ENCODE measurements at regions not wholly inside any gene's neighbourhood (a gene's known extent, or its start where the extent isn't known, plus 50 kb on each side); places are given as distances from the start of the nearest gene placed in this dataset.

- POLR2A ChIA-PET = no interaction called here
- Mint-ChIP-seq H3K4me3 (no peak overlapping the region), H3K4me1 (no peaks in the 10 kb centered on the region), H3K9me3 (peaks cover 79% of the 10 kb centered on the region), H3K36me3 (peaks cover 65% of the 10 kb centered on the region), H3K27ac (no peak overlapping the region), H3K27me3 (ENCODE audit: low read depth) (no peaks in the 10 kb centered on the region)
- ATAC-seq = no peak
- DNase-seq (ENCODE audit: low spot score) = no peak
- CTCF ChIA-PET = no interaction called here
- TF ChIP-seq USF1 (CRISPR knock-in tag; IDR thresholded peaks at IDR 0.05) (no peak), E2F4 (CRISPR knock-in tag; IDR thresholded peaks at IDR 0.05; ENCODE audit: borderline replicate concordance, low read depth) (no peak), ATF1 (CRISPR knock-in tag; IDR thresholded peaks at IDR 0.05) (no peak), SMAD3 (CRISPR knock-in tag; IDR thresholded peaks at IDR 0.05; ENCODE audit: borderline replicate concordance) (no peak), PRRX2 (CRISPR knock-in tag; IDR thresholded peaks at IDR 0.05) (no peak), ZNF232 (CRISPR knock-in tag; IDR thresholded peaks at IDR 0.05) (no peak)
- TF ChIP-seq, protein P1, sequence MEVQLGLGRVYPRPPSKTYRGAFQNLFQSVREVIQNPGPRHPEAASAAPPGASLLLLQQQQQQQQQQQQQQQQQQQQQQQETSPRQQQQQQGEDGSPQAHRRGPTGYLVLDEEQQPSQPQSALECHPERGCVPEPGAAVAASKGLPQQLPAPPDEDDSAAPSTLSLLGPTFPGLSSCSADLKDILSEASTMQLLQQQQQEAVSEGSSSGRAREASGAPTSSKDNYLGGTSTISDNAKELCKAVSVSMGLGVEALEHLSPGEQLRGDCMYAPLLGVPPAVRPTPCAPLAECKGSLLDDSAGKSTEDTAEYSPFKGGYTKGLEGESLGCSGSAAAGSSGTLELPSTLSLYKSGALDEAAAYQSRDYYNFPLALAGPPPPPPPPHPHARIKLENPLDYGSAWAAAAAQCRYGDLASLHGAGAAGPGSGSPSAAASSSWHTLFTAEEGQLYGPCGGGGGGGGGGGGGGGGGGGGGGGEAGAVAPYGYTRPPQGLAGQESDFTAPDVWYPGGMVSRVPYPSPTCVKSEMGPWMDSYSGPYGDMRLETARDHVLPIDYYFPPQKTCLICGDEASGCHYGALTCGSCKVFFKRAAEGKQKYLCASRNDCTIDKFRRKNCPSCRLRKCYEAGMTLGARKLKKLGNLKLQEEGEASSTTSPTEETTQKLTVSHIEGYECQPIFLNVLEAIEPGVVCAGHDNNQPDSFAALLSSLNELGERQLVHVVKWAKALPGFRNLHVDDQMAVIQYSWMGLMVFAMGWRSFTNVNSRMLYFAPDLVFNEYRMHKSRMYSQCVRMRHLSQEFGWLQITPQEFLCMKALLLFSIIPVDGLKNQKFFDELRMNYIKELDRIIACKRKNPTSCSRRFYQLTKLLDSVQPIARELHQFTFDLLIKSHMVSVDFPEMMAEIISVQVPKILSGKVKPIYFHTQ (CRISPR knock-in tag; IDR thresholded peaks at IDR 0.05) = no peak
- TF ChIP-seq, protein P2, sequence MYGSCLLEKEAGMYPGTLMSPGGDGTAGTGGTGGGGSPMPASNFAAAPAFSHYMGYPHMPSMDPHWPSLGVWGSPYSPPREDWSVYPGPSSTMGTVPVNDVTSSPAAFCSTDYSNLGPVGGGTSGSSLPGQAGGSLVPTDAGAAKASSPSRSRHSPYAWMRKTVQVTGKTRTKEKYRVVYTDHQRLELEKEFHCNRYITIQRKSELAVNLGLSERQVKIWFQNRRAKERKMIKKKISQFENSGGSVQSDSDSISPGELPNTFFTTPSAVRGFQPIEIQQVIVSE (CRISPR knock-in tag; IDR thresholded peaks at IDR 0.05; ENCODE audit: borderline replicate concordance) = no peak
Measured at GRCh38 chr12:127785540-127785939, 481.4 kb upstream of the TMEM132C start.

DNA sequence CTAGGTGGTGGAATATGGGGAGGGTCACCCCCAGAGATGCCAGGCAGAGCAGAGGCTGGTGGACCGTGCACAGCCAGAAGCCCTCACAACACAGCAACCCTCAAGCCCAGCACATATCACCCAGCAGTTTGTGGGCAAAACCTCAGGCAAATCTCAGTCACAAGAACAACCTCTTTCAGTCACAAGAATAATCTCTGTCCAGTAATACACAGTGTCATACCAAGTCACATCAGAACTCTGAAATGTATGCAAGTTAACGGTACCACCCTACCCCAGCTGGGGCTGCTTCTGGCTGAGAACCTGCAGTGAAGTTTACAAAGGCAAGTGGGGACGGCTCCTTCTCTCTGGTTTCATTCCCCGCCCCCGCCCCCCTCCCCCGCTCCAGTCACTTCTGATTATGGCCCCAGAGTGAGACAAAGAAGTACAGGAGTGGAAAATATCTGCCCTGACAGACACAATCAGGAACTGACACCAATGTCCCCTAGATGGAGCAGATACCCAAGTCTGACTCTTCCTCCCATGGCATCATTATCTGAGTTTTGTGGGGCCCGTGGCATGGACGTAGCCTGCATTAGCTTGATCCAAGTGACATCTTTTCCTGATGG is 480.9 kb upstream of the TMEM132C start:
- ATAC-seq = no peak
- Mint-ChIP-seq H3K36me3 (peaks cover 69% of the 10 kb centered on the region), H3K4me3 (no peak overlapping the region), H3K4me1 (no peaks in the 10 kb centered on the region), H3K27ac (no peak overlapping the region), H3K9me3 (peaks cover 81% of the 10 kb centered on the region), H3K27me3 (ENCODE audit: low read depth) (no peaks in the 10 kb centered on the region)
- CTCF ChIA-PET = no interaction called here
- POLR2A ChIA-PET = no interaction called here
- DNase-seq (ENCODE audit: low spot score) = no peak
- TF ChIP-seq SMAD4 (CRISPR knock-in tag; IDR thresholded peaks at IDR 0.05) (no peak), TP53 (CRISPR knock-in tag; IDR thresholded peaks at IDR 0.05) (no peak), ZNF232 (CRISPR knock-in tag; IDR thresholded peaks at IDR 0.05) (no peak), TEAD1 (CRISPR knock-in tag; IDR thresholded peaks at IDR 0.05) (no peak), ARID4B (CRISPR knock-in tag; IDR thresholded peaks at IDR 0.05; ENCODE audit: borderline replicate concordance) (no peak), ATF1 (CRISPR knock-in tag; IDR thresholded peaks at IDR 0.05) (no peak), ELF4 (CRISPR knock-in tag; IDR thresholded peaks at IDR 0.05; ENCODE audit: low read depth) (no peak), TCF7 (CRISPR knock-in tag; IDR thresholded peaks at IDR 0.05; ENCODE audit: low read depth) (no peak), KAT7 (CRISPR knock-in tag; IDR thresholded peaks at IDR 0.05; ENCODE audit: borderline replicate concordance) (no peak), EMX1 (CRISPR knock-in tag; IDR thresholded peaks at IDR 0.05) (no peak), FOXK1 (CRISPR knock-in tag; IDR thresholded peaks at IDR 0.05) (no peak)
- TF ChIP-seq, protein P3, sequence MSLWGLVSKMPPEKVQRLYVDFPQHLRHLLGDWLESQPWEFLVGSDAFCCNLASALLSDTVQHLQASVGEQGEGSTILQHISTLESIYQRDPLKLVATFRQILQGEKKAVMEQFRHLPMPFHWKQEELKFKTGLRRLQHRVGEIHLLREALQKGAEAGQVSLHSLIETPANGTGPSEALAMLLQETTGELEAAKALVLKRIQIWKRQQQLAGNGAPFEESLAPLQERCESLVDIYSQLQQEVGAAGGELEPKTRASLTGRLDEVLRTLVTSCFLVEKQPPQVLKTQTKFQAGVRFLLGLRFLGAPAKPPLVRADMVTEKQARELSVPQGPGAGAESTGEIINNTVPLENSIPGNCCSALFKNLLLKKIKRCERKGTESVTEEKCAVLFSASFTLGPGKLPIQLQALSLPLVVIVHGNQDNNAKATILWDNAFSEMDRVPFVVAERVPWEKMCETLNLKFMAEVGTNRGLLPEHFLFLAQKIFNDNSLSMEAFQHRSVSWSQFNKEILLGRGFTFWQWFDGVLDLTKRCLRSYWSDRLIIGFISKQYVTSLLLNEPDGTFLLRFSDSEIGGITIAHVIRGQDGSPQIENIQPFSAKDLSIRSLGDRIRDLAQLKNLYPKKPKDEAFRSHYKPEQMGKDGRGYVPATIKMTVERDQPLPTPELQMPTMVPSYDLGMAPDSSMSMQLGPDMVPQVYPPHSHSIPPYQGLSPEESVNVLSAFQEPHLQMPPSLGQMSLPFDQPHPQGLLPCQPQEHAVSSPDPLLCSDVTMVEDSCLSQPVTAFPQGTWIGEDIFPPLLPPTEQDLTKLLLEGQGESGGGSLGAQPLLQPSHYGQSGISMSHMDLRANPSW (CRISPR knock-in tag; conservative IDR thresholded peaks at IDR 0.05; ENCODE audit: low read depth) = no peak
- TF ChIP-seq, protein P4, sequence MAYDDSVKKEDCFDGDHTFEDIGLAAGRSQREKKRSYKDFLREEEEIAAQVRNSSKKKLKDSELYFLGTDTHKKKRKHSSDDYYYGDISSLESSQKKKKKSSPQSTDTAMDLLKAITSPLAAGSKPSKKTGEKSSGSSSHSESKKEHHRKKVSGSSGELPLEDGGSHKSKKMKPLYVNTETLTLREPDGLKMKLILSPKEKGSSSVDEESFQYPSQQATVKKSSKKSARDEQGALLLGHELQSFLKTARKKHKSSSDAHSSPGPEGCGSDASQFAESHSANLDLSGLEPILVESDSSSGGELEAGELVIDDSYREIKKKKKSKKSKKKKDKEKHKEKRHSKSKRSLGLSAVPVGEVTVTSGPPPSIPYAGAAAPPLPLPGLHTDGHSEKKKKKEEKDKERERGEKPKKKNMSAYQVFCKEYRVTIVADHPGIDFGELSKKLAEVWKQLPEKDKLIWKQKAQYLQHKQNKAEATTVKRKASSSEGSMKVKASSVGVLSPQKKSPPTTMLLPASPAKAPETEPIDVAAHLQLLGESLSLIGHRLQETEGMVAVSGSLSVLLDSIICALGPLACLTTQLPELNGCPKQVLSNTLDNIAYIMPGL (CRISPR knock-in tag; IDR thresholded peaks at IDR 0.05) = no peak
- TF ChIP-seq, protein P5, sequence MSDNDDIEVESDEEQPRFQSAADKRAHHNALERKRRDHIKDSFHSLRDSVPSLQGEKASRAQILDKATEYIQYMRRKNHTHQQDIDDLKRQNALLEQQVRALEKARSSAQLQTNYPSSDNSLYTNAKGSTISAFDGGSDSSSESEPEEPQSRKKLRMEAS (CRISPR knock-in tag; IDR thresholded peaks at IDR 0.05) = no peak
